ENCODE measurements at regions not wholly inside any gene's neighbourhood (a gene's known extent, or its start where the extent isn't known, plus 50 kb on each side); places are given as distances from the start of the nearest gene placed in this dataset.
"Not testable (repeated sequence)": the region's sequence is repeated elsewhere in the genome, so short reads cannot be mapped to it uniquely, and the experiment has no call there.

DNA sequence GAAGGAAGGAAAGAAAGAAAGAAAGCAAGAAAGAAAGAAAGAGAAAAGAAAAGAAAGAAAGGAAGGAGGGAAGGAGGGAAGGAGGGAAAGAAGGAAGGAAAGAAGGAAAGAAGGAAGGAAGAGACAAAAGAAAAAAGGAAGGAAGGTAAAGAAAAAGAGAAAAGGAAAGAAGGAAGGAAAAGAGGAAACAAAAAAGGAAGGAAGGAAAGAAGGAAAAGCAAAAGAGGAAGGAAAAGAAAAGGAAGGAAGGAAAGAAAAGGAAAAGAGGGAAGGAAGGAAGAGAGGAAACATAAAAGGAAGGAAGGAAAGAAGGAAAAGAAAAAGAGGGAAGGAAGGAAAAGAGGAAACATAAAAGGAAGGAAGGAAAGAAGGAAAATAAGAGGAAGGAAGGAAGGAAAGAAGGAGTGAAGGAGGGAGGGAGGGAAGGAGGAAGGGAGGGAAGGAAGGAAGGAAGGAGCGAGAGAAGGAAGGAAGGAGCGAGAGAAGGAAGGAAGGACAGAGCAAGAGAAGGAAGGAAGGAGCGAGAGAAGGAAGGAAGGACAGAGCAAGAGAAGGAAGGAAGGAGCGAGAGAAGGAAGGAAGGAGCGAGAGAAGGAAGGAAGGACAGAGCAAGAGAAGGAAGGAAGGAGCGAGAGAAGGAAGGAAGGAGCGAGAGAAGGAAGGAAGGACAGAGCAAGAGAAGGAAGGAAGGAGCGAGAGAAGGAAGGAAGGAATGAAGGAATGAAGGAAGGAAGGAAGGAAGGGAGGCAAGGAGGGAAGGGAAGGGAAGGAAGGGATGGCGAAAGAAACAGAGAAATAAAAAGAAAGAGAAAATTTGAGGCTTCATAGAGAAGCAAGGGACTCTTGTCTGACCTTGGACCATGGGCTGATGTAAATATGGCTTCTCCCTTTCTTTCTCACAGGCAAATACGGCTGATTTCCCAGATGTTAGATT, 266.3 kb downstream of the ASMT start:
- H3K27ac ChIP-seq (ENCODE audit: low read depth, low read length); H3K27me3 ChIP-seq (ENCODE audit: control insufficient read depth in 2 of 2, insufficient read depth in 2 of 2, low read length in 2 of 2); H3K4me1 ChIP-seq (ENCODE audit: control insufficient read depth in 2 of 2, insufficient read depth in 2 of 2, low read length in 2 of 2); H3K4me3 Mint-ChIP-seq; DNase-seq; ATAC-seq; POLR2A ChIA-PET; H3K4me3 ChIP-seq (ENCODE audit: low read length); CTCF ChIA-PET; H3K4me1 Mint-ChIP-seq; H3K9me3 ChIP-seq (ENCODE audit: control insufficient read depth in 2 of 3, low read length in 3 of 3); H3K36me3 ChIP-seq (ENCODE audit: control insufficient read depth in 2 of 3, insufficient read depth in 3 of 3, low read length in 3 of 3); intact Hi-C loops (cut with micrococcal nuclease): not testable (repeated sequence)
- peaks cover 0 to 34% (median 14%) of the 10 kb centered on the region in 11 donors for H3K9me3 Mint-ChIP-seq
- peaks cover 0 to 12% (median 0%) of the 10 kb centered on the region in 5 donors for H3K36me3 Mint-ChIP-seq
- peak overlapping the region in 1 of 9 donors; percentile 48 for H3K27ac Mint-ChIP-seq
- H3K27me3 Mint-ChIP-seq = peaks cover 0 to 37% (median 22%) of the 10 kb centered on the region in 5 donors

DNA sequence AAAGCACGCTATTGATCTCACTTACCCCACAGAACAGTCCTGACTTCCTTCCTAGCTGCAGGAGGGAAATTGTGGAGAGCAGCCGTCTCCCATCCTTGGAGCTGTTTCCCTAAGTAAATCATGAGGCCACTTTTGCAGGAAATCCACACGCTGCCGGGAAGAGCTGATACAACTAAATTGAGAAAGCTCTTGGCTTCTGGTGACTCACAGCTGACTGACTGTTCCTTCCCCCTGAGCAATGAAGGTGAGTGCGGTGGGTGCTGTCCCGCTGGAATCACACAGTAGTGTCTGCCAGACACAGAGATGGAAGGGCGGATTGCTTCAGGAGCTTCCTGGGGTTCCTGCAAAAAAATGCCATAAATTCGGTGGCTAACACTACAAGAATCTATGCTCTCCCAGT, 268.9 kb downstream of the ASMT start:
- intact Hi-C loops (cut with micrococcal nuclease) = no loop called here
- CTCF ChIA-PET = no interaction called here

DNA sequence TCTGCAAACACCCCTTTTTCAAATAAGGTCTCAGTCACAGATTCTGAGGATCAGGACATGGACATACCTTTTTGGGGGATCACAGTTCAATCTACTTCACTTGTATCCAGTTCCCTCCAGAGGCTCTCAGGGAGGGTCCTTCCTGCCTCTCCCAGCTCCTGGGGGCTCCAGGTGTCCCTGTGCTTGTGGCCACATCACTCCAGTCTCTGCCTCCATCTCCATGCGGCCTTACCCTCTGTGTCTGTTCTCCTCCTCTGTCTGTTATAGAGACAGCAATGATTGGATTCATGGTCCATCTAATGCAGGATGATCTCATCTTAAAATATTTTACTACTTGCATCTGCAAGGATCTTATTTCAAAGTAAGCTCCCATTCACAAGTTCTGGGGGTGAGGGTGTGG, 269.6 kb downstream of the ASMT start:
- Mint-ChIP-seq H3K36me3 (peaks cover 0 to 4% (median 0%) of the 10 kb centered on the region in 5 donors), H3K4me1 (peaks cover 0 to 4% (median 0%) of the 10 kb centered on the region in 7 donors), H3K9me3 (peaks cover 0 to 19% (median 8%) of the 10 kb centered on the region in 11 donors), H3K27me3 (peaks cover 0 to 28% (median 17%) of the 10 kb centered on the region in 5 donors), H3K27ac (no peak overlapping the region), H3K4me3 (no peak overlapping the region)
- ATAC-seq (no peak), DNase-seq (no peak)
- H3K27ac ChIP-seq (ENCODE audit: low read depth, low read length) = no peak overlapping the region
- no peak overlapping the region for H3K4me3 ChIP-seq (ENCODE audit: low read length)
- POLR2A ChIA-PET = no interaction called here
- CTCF ChIA-PET = no interaction called here
- no peaks in the 10 kb centered on the region for H3K36me3 ChIP-seq (ENCODE audit: control insufficient read depth in 2 of 3, insufficient read depth in 3 of 3, low read length in 3 of 3)
- H3K4me1 ChIP-seq (ENCODE audit: control insufficient read depth in 2 of 2, insufficient read depth in 2 of 2, low read length in 2 of 2) = no peaks in the 10 kb centered on the region
- no peaks in the 10 kb centered on the region for H3K27me3 ChIP-seq (ENCODE audit: control insufficient read depth in 2 of 2, insufficient read depth in 2 of 2, low read length in 2 of 2)
- intact Hi-C loops (cut with micrococcal nuclease) = no loop called here
- H3K9me3 ChIP-seq (ENCODE audit: control insufficient read depth in 2 of 3, low read length in 3 of 3) = no peaks in the 10 kb centered on the region

More for the DNA sequence above, 268.9 kb downstream of the ASMT start:
- Histone ChIP-seq H3K4me1 (ENCODE audit: control insufficient read depth in 2 of 2, insufficient read depth in 2 of 2, low read length in 2 of 2) (no peaks in the 10 kb centered on the region), H3K36me3 (ENCODE audit: control insufficient read depth in 2 of 3, insufficient read depth in 3 of 3, low read length in 3 of 3) (no peaks in the 10 kb centered on the region), H3K9me3 (ENCODE audit: control insufficient read depth in 2 of 3, low read length in 3 of 3) (no peaks in the 10 kb centered on the region), H3K4me3 (ENCODE audit: low read length) (no peak overlapping the region), H3K27ac (ENCODE audit: low read depth, low read length) (no peak overlapping the region), H3K27me3 (ENCODE audit: control insufficient read depth in 2 of 2, insufficient read depth in 2 of 2, low read length in 2 of 2) (no peaks in the 10 kb centered on the region)
- POLR2A ChIA-PET = no interaction called here
- DNase-seq (no peak), ATAC-seq (no peak)
- Mint-ChIP-seq H3K4me1 (peaks cover 0 to 4% (median 0%) of the 10 kb centered on the region in 7 donors), H3K9me3 (peaks cover 0 to 23% (median 9%) of the 10 kb centered on the region in 11 donors), H3K4me3 (no peak overlapping the region), H3K27me3 (peaks cover 0 to 28% (median 14%) of the 10 kb centered on the region in 5 donors), H3K36me3 (peaks cover 0 to 4% (median 0%) of the 10 kb centered on the region in 5 donors), H3K27ac (no peak overlapping the region)

DNA sequence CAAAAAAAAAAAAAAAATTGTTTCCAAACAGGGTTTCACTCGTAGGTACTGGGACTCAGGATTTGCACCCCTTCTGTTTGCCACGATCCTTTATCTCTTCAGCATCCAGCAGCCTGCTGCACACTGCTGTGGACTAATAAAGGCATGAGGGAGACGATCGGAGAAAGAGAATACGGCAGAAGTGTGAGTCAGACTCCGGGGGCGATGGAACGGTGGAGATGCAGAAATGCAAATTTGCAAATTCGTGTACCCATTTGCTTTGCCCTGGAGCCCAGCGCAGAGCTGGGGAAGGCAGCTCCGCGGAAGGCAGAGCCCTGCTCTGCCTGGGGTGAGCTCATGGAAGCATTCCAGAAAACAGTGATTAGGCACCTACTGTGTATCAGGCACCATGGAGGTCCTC, 270.3 kb downstream of the ASMT start:
- ChIA-PET CTCF (no interaction called here), POLR2A (no interaction called here)
- peaks cover 0 to 4% (median 0%) of the 10 kb centered on the region in 5 donors for H3K36me3 Mint-ChIP-seq
- no peak overlapping the region for H3K4me3 Mint-ChIP-seq
- Histone ChIP-seq H3K36me3 (ENCODE audit: control insufficient read depth in 2 of 3, insufficient read depth in 3 of 3, low read length in 3 of 3) (no peaks in the 10 kb centered on the region), H3K4me3 (ENCODE audit: low read length) (no peak overlapping the region), H3K27me3 (ENCODE audit: control insufficient read depth in 2 of 2, insufficient read depth in 2 of 2, low read length in 2 of 2) (no peaks in the 10 kb centered on the region), H3K27ac (ENCODE audit: low read depth, low read length) (no peak overlapping the region), H3K4me1 (ENCODE audit: control insufficient read depth in 2 of 2, insufficient read depth in 2 of 2, low read length in 2 of 2) (no peaks in the 10 kb centered on the region), H3K9me3 (ENCODE audit: control insufficient read depth in 2 of 3, low read length in 3 of 3) (no peaks in the 10 kb centered on the region)
- peaks cover 0 to 30% (median 18%) of the 10 kb centered on the region in 5 donors for H3K27me3 Mint-ChIP-seq
- DNase-seq (no peak), ATAC-seq (no peak)
- no peak overlapping the region for H3K27ac Mint-ChIP-seq
- peaks cover 0 to 4% (median 0%) of the 10 kb centered on the region in 7 donors for H3K4me1 Mint-ChIP-seq
- H3K9me3 Mint-ChIP-seq = peaks cover 0 to 16% (median 8%) of the 10 kb centered on the region in 11 donors
- intact Hi-C loops (cut with micrococcal nuclease) = no loop called here

DNA sequence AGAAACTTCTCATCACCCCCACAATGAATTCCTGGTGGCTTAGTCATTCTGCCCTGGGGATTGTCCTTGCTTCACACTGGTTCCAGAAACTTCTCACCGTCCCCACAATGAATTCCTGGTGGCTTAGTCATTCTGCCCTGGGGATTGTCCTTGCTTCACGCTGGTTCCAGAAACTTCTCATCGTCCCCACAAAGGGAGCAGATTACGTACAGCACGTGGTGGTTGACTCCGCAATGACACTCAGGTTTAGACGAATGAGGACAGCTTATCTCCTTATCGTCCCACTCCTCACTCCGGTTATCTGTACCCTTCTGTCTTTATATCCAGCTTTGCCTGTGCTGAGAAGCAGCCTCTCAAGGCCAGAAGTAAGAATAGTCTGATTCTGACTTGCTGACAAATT, 273.4 kb downstream of the ASMT start:
- H3K4me3 ChIP-seq (ENCODE audit: low read length); H3K9me3 ChIP-seq (ENCODE audit: control insufficient read depth in 2 of 3, low read length in 3 of 3); ATAC-seq; H3K27ac ChIP-seq (ENCODE audit: low read depth, low read length); H3K4me1 ChIP-seq (ENCODE audit: control insufficient read depth in 2 of 2, insufficient read depth in 2 of 2, low read length in 2 of 2); H3K27me3 ChIP-seq (ENCODE audit: control insufficient read depth in 2 of 2, insufficient read depth in 2 of 2, low read length in 2 of 2); DNase-seq; H3K4me1 Mint-ChIP-seq; CTCF ChIA-PET; H3K36me3 Mint-ChIP-seq; H3K27ac Mint-ChIP-seq; H3K4me3 Mint-ChIP-seq; H3K36me3 ChIP-seq (ENCODE audit: control insufficient read depth in 2 of 3, insufficient read depth in 3 of 3, low read length in 3 of 3); POLR2A ChIA-PET; intact Hi-C loops (cut with micrococcal nuclease): not testable (repeated sequence)
- Mint-ChIP-seq H3K9me3 (peaks cover 1 to 19% (median 7%) of the 10 kb centered on the region in 11 donors), H3K27me3 (peaks cover 0 to 36% (median 22%) of the 10 kb centered on the region in 5 donors)

DNA sequence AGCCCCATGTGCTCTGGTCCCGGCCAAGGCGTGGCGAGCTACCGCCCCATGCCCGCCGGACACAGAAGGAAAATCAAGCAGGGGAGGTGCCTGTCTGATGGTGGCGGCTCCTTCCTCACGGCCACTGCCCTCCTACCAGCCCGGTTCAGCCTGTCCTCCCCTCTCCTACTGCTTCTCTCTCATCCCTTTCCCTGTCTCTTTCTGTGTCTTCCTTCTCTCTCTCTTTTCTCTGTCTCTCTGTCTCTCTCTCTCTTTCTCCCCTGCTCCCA, 279.1 kb downstream of the ASMT start:
- DNase-seq (no peak), ATAC-seq (no peak)
- no peaks in the 10 kb centered on the region for H3K4me1 ChIP-seq (ENCODE audit: control insufficient read depth in 2 of 2, insufficient read depth in 2 of 2, low read length in 2 of 2)
- Mint-ChIP-seq H3K4me1 (no peaks in the 10 kb centered on the region), H3K9me3 (peaks cover 0 to 14% (median 4%) of the 10 kb centered on the region in 11 donors), H3K27me3 (peaks cover 0 to 29% (median 6%) of the 10 kb centered on the region in 5 donors), H3K4me3 (no peak overlapping the region), H3K36me3 (no peaks in the 10 kb centered on the region), H3K27ac (no peak overlapping the region)
- no peaks in the 10 kb centered on the region for H3K27me3 ChIP-seq (ENCODE audit: control insufficient read depth in 2 of 2, insufficient read depth in 2 of 2, low read length in 2 of 2)
- no peak overlapping the region for H3K27ac ChIP-seq (ENCODE audit: low read depth, low read length)
- no peaks in the 10 kb centered on the region for H3K9me3 ChIP-seq (ENCODE audit: control insufficient read depth in 2 of 3, low read length in 3 of 3)
- H3K4me3 ChIP-seq (ENCODE audit: low read length) = no peak overlapping the region
- H3K36me3 ChIP-seq (ENCODE audit: control insufficient read depth in 2 of 3, insufficient read depth in 3 of 3, low read length in 3 of 3) = no peaks in the 10 kb centered on the region
- CTCF ChIA-PET = no interaction called here
- intact Hi-C loops (cut with micrococcal nuclease) = no loop called here
- POLR2A ChIA-PET = no interaction called here

DNA sequence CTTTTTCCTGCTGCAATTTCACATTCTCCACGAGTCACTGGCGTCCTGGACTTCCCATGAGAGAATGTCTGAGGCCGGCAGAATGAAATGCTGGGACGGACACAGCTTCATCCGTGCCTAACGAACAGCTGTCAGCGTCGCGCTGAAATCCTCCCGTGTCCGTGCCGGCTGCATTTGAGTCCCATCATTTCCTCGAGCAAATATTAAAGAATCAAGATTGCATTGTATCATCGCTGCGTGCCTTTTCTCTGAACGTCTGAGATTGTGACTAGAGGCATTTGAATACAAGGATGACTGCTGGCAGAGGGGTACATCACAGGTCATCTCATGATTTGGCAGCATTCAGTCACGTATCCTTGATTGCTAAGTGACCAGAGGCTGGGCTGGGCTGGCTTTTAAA, 279.9 kb downstream of the ASMT start:
- no peaks in the 10 kb centered on the region for H3K36me3 ChIP-seq (ENCODE audit: control insufficient read depth in 2 of 3, insufficient read depth in 3 of 3, low read length in 3 of 3)
- POLR2A ChIA-PET = no interaction called here
- Mint-ChIP-seq H3K27me3 (peaks cover 0 to 23% (median 5%) of the 10 kb centered on the region in 5 donors), H3K27ac (no peak overlapping the region), H3K4me3 (no peak overlapping the region), H3K36me3 (no peaks in the 10 kb centered on the region), H3K9me3 (peaks cover 0 to 12% (median 4%) of the 10 kb centered on the region in 11 donors), H3K4me1 (no peaks in the 10 kb centered on the region)
- CTCF ChIA-PET = no interaction called here
- H3K27me3 ChIP-seq (ENCODE audit: control insufficient read depth in 2 of 2, insufficient read depth in 2 of 2, low read length in 2 of 2) = no peaks in the 10 kb centered on the region
- intact Hi-C loops (cut with micrococcal nuclease) = no loop called here
- no peaks in the 10 kb centered on the region for H3K4me1 ChIP-seq (ENCODE audit: control insufficient read depth in 2 of 2, insufficient read depth in 2 of 2, low read length in 2 of 2)
- ATAC-seq (no peak), DNase-seq (no peak)
- H3K9me3 ChIP-seq (ENCODE audit: control insufficient read depth in 2 of 3, low read length in 3 of 3) = no peaks in the 10 kb centered on the region
- H3K4me3 ChIP-seq (ENCODE audit: low read length) = no peak overlapping the region
- no peak overlapping the region for H3K27ac ChIP-seq (ENCODE audit: low read depth, low read length)
